GM12878 (cell line): ENCODE measurements at regions not wholly inside any gene's neighbourhood (a gene's known extent, or its start where the extent isn't known, plus 50 kb on each side); places are given as distances from the start of the nearest gene placed in this dataset.

Experiments
- DPF2 ChIP-seq: fragments of 450-650 bp; IDR thresholded peaks from 2 replicates; pipeline ENCODE4 v1.6.1; 2017; ENCODE audit warnings: mild to moderate bottlenecking
- EGR1 ChIP-seq, 2 experiments: IDR thresholded peaks; 1 replicate in 1 of 2; 2 replicates in 1 of 2; pipeline ENCODE4 v1.6.1; 2011 to 2012; ENCODE audit warnings: low read depth in 2 of 2, low read length in 2 of 2, borderline replicate concordance in 1 of 2, mild to moderate bottlenecking in 1 of 2, moderate library complexity in 1 of 2
- ETV6 ChIP-seq, 2 experiments: fragments of 450-650 bp in 1 of 2; IDR thresholded peaks in 1 of 2; conservative IDR thresholded peaks in 1 of 2; 2 replicates each; pipeline ENCODE4 v1.6.1; 2014; ENCODE audit warnings: antibody characterized with exemption in 1 of 2, borderline replicate concordance in 1 of 2, low read depth in 1 of 2, mild to moderate bottlenecking in 1 of 2, moderate library complexity in 1 of 2
- GABPA ChIP-seq: IDR thresholded peaks from 2 replicates; pipeline ENCODE4 v1.6.1; 2014; ENCODE audit warnings: antibody characterized with exemption, low read depth, mild to moderate bottlenecking, inconsistent platforms
- GATAD2B ChIP-seq: fragments of 450-650 bp; conservative IDR thresholded peaks from 2 replicates; pipeline ENCODE4 v1.6.1; 2017; ENCODE audit warnings: low read depth, mild to moderate bottlenecking, moderate library complexity
- IRF4 ChIP-seq: IDR thresholded peaks from 2 replicates; pipeline ENCODE4 v1.6.1; 2011; ENCODE audit warnings: low read depth, low read length
- JUNB ChIP-seq: IDR thresholded peaks from 2 replicates; pipeline ENCODE4 v1.6.1; 2016; ENCODE audit warnings: antibody characterized with exemption, mild to moderate bottlenecking
- LARP7 ChIP-seq: fragments of 450-650 bp; IDR thresholded peaks from 2 replicates; pipeline ENCODE4 v1.6.1; 2017; ENCODE audit warnings: mild to moderate bottlenecking
- MTA2 ChIP-seq: fragments of 450-650 bp; IDR thresholded peaks from 2 replicates; pipeline ENCODE4 v1.6.1; 2016; ENCODE audit warnings: low read depth, mild to moderate bottlenecking, moderate library complexity
- MXI1 ChIP-seq: fragments of 150-350 bp; IDR thresholded peaks from 2 replicates; pipeline ENCODE4 v1.6.1; 2011; ENCODE audit warnings: low read depth, mild to moderate bottlenecking, inconsistent platforms, low read length, improper control_type of control experiment
- PML ChIP-seq: IDR thresholded peaks from 2 replicates; pipeline ENCODE4 v1.6.1; 2012; ENCODE audit warnings: low read length, inconsistent platforms
- POU2F2 ChIP-seq: IDR thresholded peaks from 3 replicates; pipeline ENCODE4 v1.6.1; 2011; ENCODE audit warnings: low read depth, mild to moderate bottlenecking, low read length, borderline replicate concordance
- RB1 ChIP-seq: fragments of 450-650 bp; formaldehyde crosslinking; IDR thresholded peaks from 2 replicates; pipeline ENCODE4 v1.6.1; 2017; ENCODE audit warnings: mild to moderate bottlenecking, borderline replicate concordance
- SP1 ChIP-seq: IDR thresholded peaks from one replicate; pipeline ENCODE4 v1.6.1; 2011; ENCODE audit warnings: low read depth, low read length
- SPI1 ChIP-seq: IDR thresholded peaks from 2 replicates; pipeline ENCODE4 v1.6.1; 2011; ENCODE audit warnings: low read depth, mild to moderate bottlenecking, low read length, moderate library complexity, borderline replicate concordance; ENCODE audit not compliant: insufficient read depth
- SUPT20H ChIP-seq: IDR thresholded peaks from 2 replicates; pipeline ENCODE4 v1.6.1; 2011; ENCODE audit warnings: low read depth, mild to moderate bottlenecking, low read length, moderate library complexity, borderline replicate concordance; ENCODE audit not compliant: control insufficient read depth
- TBL1XR1 ChIP-seq: IDR thresholded peaks from 2 replicates; pipeline ENCODE4 v1.6.1; 2012; ENCODE audit warnings: low read depth, low read length, improper control_type of control experiment
- ZBED1 ChIP-seq: IDR thresholded peaks from 2 replicates; pipeline ENCODE4 v1.6.1; 2016; ENCODE audit warnings: borderline replicate concordance
- TF ChIP-seq, protein P1 (sequence below): fragments of 450-650 bp; IDR thresholded peaks from 2 replicates; pipeline ENCODE4 v1.6.1; 2017; ENCODE audit warnings: mild to moderate bottlenecking, moderate library complexity
- TF ChIP-seq, protein P2 (sequence below): IDR thresholded peaks from 2 replicates; pipeline ENCODE4 v1.6.1; 2012; ENCODE audit warnings: low read depth, low read length, improper control_type of control experiment
- TF ChIP-seq, protein P3 (sequence below): fragments of 450-650 bp; IDR thresholded peaks from 2 replicates; pipeline ENCODE4 v1.6.1; 2018; ENCODE audit warnings: mild to moderate bottlenecking, low read depth, moderate library complexity; ENCODE audit not compliant: partially characterized antibody
- TF ChIP-seq, protein P4 (sequence below): IDR thresholded peaks from 2 replicates; pipeline ENCODE4 v1.6.1; 2012; ENCODE audit warnings: low read length, inconsistent platforms

DNA sequence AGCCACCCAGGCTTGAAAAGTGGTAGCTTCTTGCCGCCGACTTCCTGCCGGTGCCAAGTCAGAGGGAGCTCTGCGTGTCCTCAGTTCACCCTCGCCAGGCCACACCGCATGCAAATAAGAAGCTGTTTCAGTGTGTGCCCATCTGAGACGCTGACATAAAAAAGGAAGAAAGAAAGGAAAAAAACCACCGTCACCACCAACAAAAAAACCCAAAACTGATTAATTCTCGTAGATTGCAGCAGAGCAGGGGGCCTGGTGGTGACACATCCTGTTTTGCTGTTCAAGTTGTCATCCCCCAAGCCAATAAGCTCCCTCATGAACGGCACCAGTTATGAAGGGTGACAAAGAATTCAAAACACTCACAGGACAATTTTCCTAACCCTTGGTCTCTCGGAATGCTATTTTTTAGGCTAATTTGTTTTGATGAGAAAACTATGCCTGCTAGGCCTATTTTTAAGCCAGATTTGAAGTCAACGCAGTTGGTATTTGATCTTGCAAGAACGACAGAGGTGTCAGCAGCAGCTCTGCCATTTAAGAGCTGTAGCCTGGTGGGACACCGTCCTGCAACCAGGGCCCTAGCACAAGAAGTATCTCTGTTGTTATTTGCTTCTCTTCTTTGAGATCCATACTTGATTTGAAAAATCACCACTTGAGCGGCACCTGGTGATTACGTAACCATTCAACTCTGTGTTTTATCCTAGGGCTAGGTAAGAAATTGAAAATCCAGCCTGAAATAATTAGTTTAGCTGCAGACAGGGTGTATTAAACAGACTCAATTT is 145.6 kb downstream of the PFKFB3 start (continued):
- TF ChIP-seq, protein P1, sequence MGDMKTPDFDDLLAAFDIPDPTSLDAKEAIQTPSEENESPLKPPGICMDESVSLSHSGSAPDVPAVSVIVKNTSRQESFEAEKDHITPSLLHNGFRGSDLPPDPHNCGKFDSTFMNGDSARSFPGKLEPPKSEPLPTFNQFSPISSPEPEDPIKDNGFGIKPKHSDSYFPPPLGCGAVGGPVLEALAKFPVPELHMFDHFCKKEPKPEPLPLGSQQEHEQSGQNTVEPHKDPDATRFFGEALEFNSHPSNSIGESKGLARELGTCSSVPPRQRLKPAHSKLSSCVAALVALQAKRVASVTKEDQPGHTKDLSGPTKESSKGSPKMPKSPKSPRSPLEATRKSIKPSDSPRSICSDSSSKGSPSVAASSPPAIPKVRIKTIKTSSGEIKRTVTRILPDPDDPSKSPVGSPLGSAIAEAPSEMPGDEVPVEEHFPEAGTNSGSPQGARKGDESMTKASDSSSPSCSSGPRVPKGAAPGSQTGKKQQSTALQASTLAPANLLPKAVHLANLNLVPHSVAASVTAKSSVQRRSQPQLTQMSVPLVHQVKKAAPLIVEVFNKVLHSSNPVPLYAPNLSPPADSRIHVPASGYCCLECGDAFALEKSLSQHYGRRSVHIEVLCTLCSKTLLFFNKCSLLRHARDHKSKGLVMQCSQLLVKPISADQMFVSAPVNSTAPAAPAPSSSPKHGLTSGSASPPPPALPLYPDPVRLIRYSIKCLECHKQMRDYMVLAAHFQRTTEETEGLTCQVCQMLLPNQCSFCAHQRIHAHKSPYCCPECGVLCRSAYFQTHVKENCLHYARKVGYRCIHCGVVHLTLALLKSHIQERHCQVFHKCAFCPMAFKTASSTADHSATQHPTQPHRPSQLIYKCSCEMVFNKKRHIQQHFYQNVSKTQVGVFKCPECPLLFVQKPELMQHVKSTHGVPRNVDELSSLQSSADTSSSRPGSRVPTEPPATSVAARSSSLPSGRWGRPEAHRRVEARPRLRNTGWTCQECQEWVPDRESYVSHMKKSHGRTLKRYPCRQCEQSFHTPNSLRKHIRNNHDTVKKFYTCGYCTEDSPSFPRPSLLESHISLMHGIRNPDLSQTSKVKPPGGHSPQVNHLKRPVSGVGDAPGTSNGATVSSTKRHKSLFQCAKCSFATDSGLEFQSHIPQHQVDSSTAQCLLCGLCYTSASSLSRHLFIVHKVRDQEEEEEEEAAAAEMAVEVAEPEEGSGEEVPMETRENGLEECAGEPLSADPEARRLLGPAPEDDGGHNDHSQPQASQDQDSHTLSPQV = 0 out of 2 replicates have a peak, but pooled peaks have one; percentile 12
- TF ChIP-seq GABPA = peak; percentile 21; the same call in 1 of the 2 replicates
- peak; percentile 99 for TF ChIP-seq POU2F2
- TF ChIP-seq DPF2 = peak; percentile 93
- peak; percentile 62 for TF ChIP-seq GATAD2B
- no peak; the same call in 1 of the 2 replicates for TF ChIP-seq LARP7
- TF ChIP-seq, protein P2, sequence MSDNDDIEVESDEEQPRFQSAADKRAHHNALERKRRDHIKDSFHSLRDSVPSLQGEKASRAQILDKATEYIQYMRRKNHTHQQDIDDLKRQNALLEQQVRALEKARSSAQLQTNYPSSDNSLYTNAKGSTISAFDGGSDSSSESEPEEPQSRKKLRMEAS = peak; percentile 52; the same call in 1 of the 2 replicates
- peak; percentile 20; the same call in 1 of the 2 replicates for TF ChIP-seq MXI1
- TF ChIP-seq SPI1 = peak; percentile 69; the same call in 1 of the 2 replicates
- peak; percentile 83 for TF ChIP-seq JUNB
- TF ChIP-seq, protein P3, sequence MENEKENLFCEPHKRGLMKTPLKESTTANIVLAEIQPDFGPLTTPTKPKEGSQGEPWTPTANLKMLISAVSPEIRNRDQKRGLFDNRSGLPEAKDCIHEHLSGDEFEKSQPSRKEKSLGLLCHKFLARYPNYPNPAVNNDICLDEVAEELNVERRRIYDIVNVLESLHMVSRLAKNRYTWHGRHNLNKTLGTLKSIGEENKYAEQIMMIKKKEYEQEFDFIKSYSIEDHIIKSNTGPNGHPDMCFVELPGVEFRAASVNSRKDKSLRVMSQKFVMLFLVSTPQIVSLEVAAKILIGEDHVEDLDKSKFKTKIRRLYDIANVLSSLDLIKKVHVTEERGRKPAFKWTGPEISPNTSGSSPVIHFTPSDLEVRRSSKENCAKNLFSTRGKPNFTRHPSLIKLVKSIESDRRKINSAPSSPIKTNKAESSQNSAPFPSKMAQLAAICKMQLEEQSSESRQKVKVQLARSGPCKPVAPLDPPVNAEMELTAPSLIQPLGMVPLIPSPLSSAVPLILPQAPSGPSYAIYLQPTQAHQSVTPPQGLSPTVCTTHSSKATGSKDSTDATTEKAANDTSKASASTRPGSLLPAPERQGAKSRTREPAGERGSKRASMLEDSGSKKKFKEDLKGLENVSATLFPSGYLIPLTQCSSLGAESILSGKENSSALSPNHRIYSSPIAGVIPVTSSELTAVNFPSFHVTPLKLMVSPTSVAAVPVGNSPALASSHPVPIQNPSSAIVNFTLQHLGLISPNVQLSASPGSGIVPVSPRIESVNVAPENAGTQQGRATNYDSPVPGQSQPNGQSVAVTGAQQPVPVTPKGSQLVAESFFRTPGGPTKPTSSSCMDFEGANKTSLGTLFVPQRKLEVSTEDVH = no peak
- TF ChIP-seq SUPT20H = no peak
- TF ChIP-seq ETV6 (conservative IDR thresholded peaks at IDR 0.05 in 1 of 2, IDR thresholded peaks at IDR 0.05 in 1 of 2; ENCODE audit: borderline replicate concordance in 1 of 2, low read depth in 1 of 2) = peak in 1 of 2 experiments; percentile 77; a peak in 2 of 4 replicates
- TF ChIP-seq PML = 0 out of 2 replicates have a peak, but pooled peaks have one; percentile 73
- TF ChIP-seq RB1 = 0 out of 2 replicates have a peak, but pooled peaks have one; percentile 5
- peak; percentile 90; the same call in 1 of the 2 replicates for TF ChIP-seq TBL1XR1
- TF ChIP-seq EGR1 (IDR thresholded peaks at IDR 0.05; ENCODE audit: borderline replicate concordance in 1 of 2, low read depth in 2 of 2, low read length in 2 of 2) = no peak
- TF ChIP-seq, protein P4, sequence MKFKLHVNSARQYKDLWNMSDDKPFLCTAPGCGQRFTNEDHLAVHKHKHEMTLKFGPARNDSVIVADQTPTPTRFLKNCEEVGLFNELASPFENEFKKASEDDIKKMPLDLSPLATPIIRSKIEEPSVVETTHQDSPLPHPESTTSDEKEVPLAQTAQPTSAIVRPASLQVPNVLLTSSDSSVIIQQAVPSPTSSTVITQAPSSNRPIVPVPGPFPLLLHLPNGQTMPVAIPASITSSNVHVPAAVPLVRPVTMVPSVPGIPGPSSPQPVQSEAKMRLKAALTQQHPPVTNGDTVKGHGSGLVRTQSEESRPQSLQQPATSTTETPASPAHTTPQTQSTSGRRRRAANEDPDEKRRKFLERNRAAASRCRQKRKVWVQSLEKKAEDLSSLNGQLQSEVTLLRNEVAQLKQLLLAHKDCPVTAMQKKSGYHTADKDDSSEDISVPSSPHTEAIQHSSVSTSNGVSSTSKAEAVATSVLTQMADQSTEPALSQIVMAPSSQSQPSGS = peak; percentile 90
- peak; percentile 76 for TF ChIP-seq IRF4
- TF ChIP-seq SP1 = no peak
- peak; percentile 67; the same call in 1 of the 2 replicates for TF ChIP-seq ZBED1
- peak; percentile 98 for TF ChIP-seq MTA2
